ENCODE measurements at regions not wholly inside any gene's neighbourhood (a gene's known extent, or its start where the extent isn't known, plus 50 kb on each side); places are given as distances from the start of the nearest gene placed in this dataset.
A peak's percentile ranks its signal among the peaks of the same experiment; 100 is the strongest.

DNA sequence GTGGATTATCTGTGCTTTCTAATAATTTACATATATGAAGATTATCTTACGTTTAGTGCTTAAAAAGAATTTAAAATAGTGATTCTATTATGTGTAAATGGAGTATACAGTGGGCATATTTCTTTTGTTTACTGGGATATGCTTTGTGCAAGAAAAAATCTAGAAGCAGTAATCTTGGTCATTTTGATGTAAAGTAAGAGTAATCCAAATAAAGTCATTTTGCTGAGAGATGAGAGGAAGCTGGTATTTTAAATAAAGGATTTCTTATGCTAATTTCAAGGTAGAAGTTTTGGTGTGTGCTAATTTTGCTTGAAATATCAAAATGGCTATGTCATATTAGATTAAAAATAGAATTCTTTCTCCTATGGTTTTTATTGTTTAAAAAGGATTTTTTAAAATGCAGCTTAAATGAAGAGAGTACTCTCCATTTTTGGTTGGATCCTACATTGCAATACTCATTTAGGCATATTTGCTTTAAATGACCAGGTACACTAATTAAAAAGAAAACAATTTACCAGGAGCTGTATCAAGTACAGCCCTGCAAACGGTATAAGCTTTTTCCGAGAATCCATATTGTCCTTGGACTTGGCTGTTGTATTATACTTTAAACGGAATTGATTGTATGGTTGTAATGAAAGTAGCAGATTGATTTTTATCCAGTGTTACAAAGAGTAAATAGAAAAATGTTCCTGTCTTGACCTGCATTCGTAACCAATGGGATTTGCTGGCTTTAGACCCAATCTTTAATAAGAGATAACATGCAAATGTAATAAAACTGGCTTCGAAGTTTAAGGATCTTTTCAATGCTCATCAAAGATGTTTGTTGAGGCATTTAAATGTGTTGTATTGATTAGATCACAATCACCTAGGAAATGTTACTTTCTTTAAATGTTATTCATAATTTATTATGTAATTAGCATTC lies 574.7 kb downstream of the USP25 start:
- no peak for DNase-seq (ENCODE audit: low read depth, low spot score)

DNA sequence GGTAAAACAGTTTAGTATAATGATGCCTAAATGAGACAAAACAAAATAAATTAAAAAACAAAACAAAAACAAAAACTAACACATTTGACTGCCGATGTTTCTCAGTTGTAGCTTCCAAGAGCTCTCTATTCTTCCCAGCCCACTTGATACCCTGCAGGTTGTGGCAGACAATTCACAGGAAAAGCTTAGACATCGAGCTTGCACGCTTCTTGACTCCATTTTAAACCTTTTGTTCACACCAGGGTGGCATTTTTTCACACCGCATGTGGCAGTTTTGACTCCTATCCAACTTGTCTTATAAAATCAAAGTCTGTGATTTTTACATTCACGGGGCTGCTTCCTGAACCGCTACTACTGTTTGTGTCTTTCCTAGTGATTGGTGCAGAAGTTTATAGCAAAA lies 575.9 kb downstream of the USP25 start:
- DNase-seq (ENCODE audit: low read depth, low spot score): peak; percentile 79

DNA sequence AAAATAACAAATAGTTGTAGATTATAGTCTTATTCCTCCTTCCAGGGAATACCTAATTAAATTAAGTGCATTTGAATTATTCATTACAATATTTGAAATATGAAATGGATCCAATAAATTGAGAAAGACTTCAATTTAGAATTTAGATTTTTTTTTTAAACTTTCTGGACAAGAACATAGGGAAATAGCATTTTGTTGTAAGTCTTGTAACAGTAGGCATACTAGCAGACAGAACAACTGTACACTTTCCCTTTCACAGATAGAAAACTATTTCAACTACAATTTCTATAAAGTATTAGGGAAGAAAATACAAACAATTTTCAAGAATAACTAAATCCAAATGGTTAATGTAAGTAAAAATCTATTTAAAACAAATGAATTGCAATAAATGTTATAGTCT lies 577.5 kb downstream of the USP25 start:
- DNase-seq (ENCODE audit: low read depth, low spot score): peak; percentile 23

DNA sequence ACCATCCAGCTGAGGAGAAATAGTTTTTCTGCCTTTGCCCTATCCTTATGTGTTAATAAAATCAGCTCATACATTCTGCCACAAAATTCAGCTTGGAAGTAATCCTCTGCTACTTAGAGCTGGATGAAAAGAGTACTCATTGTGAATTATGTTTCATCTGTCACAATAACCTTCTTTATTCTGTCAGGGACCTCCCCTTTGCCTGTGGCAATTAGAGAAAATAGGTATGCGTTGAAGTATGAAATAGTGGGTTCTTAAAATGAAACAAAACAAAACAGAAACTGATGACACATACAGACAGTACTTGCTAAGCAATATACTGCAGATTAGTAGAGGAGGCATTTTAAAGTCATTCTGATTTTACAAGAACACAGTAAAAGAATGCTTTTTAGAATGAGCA lies 578.5 kb downstream of the USP25 start:
- DNase-seq (ENCODE audit: low read depth, low spot score): peak; percentile 53

DNA sequence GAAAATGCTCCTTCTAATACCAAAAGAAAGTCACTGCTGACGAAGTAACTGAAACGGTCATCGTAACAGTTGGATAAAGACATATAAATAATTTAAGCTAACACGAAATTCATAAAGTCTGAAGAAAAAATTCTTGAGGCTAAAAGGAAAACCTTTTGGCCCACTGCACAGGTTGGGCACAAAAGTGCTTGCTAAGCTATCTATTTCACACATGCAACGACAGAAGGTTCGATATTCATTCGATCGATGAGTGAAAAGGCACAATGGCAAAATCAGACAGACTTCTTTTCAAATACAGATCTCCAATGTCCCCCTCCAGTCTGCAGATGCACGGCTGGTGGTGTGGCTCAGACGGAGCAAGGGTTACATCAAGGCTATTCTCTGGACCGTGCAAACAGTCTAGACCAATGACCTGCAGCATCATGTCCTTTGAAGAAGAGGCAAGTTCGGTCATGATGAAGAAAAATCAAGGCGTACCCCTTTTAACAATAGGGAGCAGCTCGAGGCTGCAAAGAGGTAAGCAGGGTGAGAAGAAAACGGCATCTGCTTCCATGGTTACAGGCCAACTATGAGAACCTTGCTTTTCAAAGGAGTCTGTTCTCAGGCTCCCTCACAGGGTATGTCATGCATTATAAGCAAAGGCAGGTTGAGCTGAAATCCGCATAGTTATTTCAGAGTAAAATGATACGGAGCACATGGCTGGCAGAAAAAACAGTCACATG lies 579.6 kb downstream of the USP25 start:
- peak; percentile 69 for DNase-seq (ENCODE audit: low read depth, low spot score)

DNA sequence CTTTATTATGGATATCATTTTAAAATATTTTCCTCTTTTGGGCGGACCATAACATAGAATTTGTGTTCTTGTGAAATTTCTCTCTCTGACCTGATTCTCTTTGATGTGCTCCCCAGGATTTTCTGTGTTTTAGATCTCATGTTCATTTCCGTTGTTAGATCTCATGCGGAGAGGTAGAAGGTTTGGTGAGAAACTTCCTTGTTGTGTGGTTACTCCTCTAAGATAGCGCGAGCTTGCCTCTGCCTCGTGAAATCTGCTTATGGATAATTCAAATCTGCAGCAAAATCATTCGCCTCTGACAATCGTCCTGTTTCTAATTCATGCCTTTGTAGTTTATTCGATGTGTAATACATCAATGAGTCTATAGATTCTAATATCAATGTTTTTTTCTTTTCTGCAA lies 580.4 kb downstream of the USP25 start:
- no peak for DNase-seq (ENCODE audit: low read depth, low spot score)

DNA sequence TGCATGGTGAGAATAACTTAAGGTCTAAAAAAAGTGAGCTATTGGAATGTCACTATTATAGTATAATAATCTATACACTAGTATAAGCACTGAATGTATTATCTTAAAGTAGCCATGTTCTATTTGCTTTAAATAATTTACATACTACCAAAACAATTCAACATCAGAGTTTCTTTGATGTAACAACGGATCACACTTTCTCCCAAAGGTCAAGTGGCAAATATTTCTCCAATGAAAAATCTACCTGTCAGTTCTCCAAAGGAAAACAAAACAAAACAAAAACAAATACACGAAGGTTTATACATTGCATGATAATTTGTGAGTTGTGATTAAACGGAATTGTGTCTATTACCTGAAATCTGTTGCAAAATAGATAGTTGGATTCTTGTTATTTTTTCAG lies 581.4 kb downstream of the USP25 start:
- DNase-seq (ENCODE audit: low read depth, low spot score): no peak

DNA sequence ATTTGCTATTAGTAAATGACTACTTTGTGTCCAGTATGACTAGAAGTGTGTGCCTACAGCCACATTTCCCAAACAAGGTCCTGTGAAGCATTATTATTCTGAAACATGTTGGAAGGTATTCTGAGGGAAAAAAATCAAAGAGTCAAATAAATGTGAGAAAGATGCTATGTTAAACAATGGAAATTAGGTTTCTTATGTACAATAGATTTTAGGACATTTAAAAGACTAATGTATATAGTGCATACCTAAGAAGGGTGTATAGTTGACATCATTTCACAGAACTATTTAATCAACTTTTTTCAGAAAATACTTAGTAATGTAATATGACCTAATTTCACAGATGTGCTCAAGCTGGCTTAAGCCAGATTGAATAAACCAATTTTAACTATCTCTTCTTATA lies 582.5 kb downstream of the USP25 start:
- DNase-seq (ENCODE audit: low read depth, low spot score): no peak

DNA sequence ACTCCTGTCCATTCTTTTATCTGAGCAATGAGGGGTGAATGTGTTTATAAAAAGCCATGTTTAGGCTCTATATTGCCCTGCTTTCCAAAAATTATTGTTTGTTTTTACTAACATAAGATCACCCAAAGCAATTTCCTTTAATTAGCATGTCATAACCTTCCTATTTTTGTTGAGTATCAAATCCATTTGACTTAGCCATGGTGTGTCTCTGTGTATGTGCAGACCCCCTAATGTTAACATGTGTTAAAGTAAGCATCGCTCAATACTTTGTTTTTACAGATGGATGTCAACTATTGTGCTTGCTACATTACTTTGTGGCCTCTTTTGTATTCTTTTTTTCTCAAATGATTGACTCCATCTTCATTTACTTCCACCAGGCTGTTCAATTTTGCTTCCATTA lies 585.4 kb downstream of the USP25 start:
- no peak for DNase-seq (ENCODE audit: low read depth, low spot score)

DNA sequence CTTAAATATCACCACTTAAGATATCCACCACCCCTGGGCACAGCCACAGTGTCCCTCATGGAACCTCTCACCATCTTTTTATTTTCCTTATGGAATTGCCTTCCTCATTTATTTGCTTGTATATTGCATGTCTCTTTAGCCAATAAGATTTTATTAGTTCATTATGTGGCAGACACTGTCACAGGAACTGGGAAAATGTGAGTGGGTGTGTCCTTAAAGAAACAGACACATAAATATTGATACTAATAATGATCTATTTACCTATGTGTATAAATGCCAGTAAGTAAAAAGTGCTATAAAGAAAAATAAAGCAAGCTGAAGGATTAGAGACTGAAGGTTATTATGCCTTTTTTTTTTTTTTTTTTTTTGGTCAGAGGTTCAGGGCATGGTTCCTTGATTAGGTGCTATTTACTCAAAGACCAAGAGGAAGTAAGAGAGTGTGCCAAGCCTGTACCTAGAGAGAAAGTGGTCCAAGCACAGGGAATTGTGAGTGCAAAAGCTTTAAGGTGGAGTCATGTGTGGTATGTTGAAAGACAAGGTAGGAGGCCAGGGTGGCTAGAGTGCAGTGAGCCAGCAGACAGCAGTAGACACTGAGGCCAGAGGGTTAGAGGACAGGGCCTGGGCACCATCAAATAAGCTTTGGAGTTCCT lies 589.0 kb downstream of the USP25 start:
- no peak for DNase-seq (ENCODE audit: low read depth, low spot score)

DNA sequence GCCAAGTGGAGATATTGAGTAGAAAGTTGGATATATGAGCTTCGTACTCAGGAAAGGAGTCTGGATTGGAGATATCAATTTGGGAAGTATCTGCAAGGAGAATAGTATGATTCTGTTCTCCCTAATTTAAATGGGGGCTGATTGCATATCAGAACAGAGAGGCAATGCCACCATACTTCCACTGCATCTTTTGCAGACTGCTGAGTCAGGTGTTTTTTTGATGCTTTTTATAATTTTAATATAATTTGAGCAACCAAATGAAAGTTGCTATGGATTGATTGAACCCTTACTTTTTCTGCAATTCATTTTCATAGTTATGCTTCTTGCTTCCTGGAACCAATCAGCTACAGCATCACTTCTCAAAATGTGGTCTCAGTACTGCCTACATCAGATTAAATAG lies 590.3 kb downstream of the USP25 start:
- DNase-seq (ENCODE audit: low read depth, low spot score): no peak

DNA sequence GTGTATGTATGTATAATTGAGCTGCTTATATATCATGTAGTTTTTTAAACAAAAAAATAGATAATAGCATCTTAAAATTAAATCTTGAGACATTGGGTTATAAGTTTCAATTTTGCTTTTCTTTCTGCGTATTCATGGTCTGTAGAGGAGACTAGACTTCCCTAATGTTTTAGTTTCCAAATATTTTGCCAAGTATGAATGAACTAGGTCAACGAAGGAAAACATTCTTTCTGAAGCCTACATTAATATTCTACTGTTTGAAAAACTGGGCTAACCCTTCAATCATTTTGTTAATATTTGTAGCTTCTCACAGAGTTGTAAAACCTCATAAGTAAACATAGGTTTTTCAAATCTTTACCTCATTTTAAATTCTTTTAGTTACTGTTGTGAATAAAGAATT lies 592.7 kb downstream of the USP25 start:
- DNase-seq (ENCODE audit: low read depth, low spot score): no peak

DNA sequence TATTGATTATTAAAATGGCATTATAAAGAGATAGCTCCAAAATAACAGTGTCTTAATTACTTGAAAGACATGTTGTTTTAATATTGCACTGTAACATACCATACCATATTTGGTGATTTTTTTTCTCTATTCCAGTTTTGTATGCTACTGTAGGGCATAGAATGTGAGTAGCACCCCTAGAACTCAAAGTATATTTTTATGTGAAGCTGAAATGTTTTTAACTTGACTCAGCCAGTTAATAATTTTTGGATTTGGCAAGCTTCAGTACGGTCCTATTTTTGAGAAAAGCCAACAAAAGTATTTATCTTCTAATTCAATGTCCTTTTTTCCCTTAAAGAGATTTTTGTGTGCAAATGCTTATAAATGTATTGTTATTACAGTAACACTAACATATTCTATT lies 593.8 kb downstream of the USP25 start:
- DNase-seq (ENCODE audit: low read depth, low spot score): no peak

DNA sequence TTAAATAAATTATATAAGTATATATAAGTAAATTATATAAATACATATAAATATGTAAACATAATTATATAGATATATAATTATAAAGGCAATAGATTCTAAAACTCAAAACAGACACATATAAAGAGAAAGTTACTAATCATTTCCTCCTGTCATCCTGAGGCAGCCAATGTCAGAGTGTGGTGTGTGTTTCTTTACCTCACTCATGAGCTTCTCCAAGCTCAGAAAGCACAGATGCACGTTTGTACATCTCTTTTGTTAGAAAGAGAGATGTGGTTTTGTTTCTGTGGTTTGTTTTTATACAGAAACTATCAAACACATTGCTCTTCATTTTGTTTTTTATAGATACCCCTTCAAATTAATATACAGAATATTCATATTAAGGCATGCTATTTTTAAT lies 594.8 kb downstream of the USP25 start:
- no peak for DNase-seq (ENCODE audit: low read depth, low spot score)

DNA sequence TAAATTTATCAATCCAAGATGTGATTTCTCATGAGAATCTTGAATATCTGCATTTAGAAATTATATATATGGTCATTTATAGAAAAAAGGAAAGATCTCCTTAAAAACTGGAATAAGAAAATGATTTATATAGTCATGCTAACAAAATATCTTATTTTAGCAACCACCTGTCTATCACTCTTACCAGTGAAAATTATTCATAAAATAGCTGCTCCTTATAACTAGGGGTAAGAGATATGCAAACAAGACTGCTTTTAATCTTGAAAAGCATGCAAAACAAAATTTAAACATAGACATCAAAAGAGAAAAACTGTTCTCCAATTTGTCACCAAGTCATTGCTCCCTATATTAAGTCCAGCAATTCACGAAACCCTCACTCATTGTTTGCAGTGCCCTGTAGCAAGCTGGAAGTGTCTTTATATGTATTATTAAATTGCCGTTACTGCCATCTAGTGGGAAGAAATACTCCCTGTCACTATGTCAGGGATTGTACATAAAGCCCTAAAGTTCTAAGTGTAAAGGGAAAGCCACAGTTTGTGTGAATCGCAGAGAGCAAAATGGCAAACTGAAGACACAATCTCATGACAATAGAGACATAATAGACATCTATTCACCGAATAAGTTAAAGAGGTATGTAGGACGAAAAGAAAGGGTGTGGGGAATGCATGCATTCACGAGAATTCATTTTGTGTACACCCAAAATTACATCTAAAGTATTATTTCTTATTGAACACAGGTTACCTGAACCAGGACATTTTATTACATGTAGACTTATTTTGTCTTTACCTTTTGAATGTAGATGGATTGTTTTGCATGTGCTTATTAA lies 600.5 kb downstream of the USP25 start:
- peak; percentile 87 for DNase-seq (ENCODE audit: low read depth, low spot score)

DNA sequence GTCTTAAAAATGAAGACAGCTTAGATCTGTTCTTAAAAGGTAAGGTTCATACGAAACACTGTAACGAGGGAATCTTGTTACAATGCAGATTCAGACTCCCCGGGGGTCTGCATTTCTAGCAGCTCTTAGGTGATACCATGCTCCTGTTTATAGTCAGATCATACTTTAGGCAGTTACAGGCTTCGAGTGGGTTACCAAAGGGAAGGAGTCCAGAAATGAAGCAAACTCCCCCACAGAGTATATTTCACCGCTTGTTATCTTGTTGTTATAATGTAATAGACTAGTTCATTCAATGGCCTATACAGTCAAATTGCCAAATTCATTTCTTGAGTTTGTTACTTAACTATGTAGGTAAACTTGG lies 601.1 kb downstream of the USP25 start:
- no peak for DNase-seq (ENCODE audit: low read depth, low spot score)

DNA sequence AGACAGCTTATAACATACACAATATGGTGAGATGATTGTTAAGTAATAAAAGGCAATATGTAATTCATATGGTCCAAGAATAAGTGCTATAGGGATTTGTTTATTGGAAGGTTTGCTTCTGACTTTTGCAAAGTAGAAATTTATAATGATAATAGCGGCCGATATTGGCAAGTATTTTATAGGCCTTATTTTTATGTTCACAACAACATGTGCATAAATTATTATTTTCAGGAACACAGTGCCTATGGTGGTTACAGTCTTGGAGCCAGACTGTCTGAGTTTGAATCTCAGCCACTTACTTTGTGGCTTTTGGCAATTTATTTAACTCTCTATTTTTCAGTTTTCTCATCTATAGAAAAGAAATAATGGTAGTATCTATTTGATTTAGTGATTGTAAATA lies 607.5 kb downstream of the USP25 start:
- DNase-seq (ENCODE audit: low read depth, low spot score): no peak

DNA sequence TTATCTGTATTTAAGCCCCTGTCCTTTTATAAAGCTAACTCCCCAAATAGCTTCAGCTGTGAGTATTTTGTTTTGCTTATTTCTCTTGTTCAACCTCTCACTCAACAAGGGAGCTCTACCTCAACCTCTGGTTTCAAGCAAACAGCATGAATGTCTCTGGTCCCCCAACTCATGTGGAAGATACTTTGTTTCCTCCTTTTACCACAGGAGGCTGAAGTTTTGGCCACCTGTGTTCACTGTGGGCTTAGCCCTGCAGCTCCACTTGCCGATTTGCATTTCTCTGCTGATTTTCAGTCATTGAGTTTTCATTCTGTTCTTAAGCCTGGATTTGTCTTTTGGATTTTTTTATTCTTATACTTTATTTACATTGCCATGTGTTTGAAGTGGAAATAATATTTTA lies 613.1 kb downstream of the USP25 start:
- no peak for DNase-seq (ENCODE audit: low read depth, low spot score)

DNA sequence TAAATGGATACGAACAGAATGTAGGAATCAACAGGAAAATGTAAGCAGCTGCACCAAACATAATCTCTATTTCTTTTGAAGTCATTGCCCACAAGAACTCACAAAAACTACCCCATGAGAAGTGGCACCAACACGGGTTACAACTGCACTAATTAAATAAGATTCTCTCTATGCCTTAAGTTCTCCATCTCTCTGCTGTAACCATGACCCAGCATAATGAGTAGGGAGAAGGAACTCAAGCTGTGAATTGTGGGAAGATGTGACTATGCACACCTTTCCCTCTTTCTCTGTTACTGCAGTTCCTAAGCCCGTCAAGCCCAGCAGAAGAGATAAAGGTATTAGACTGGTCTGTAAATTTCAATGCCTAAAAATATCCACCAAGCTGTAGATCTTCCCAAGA lies 614.0 kb downstream of the USP25 start:
- DNase-seq (ENCODE audit: low read depth, low spot score): no peak

DNA sequence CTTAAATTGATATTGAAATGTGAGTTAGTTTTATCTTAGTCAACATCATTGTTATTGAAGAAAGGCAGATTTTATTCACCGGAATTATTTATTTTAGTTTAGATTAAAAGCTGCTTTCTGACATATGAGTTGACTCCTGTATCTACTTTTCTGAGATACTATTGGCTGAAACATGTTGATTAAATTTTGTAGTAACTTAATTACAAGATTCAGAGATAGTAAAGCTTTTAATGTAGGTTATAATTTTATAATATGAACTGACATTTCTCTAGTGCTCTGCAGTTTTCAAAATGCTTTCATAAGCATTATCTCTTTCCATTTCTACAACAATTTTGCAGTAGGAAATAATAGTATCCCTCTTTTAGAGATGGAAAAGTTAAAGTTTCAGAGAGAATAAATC lies 616.0 kb downstream of the USP25 start:
- DNase-seq (ENCODE audit: low read depth, low spot score): no peak

DNA sequence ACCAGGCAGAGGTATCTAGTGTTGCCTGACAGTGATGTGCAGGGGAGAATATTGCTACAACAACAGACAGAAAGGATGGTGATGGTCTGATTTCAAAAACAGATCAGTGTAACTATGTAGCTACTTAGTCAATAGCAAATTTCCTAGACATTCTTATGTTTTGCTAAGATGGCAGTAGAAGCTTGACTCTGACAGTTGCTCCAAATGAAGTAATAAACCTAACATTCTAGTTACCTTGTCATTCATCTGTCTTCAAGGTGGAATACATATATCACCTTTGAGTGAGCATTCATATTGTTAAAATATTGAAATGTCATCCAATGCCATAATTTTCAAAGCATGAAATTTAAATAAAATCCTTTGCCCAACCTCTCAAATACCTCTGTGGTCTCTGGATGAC lies 617.4 kb downstream of the USP25 start:
- no peak for DNase-seq (ENCODE audit: low read depth, low spot score)

DNA sequence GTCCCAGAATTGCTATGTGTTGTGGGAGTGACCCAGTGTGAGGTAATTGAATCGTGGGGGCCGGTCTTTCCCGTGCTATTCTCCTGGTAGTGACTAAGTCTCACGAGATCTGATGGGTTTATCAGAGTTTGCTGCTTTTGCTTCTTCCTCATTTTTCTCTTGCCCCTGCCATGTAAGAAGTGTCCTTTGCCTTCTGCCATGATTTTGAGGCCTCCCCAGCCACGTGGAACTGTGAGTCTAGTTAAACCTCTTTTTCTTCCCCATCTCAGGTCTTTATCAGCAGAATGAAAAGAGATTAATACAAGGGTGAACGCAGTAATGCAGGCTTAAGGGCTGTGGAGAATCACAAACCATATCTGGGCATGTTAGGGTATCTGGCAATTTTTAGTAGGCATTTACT lies 624.0 kb downstream of the USP25 start:
- no peak for DNase-seq (ENCODE audit: low read depth, low spot score)
